Bone marrow (tissue), 2 donors: ENCODE measurements at regions not wholly inside any gene's neighbourhood (a gene's known extent, or its start where the extent isn't known, plus 50 kb on each side); places are given as distances from the start of the nearest gene placed in this dataset.
"Not testable (repeated sequence)": the region's sequence is repeated elsewhere in the genome, so short reads cannot be mapped to it uniquely, and the experiment has no call there.

ENCODE experiments used
- DNase-seq, 2 donors: peaks; one replicate each; lab custom pipeline; 2025; lab: John Stamatoyannopoulos, UW

DNA sequence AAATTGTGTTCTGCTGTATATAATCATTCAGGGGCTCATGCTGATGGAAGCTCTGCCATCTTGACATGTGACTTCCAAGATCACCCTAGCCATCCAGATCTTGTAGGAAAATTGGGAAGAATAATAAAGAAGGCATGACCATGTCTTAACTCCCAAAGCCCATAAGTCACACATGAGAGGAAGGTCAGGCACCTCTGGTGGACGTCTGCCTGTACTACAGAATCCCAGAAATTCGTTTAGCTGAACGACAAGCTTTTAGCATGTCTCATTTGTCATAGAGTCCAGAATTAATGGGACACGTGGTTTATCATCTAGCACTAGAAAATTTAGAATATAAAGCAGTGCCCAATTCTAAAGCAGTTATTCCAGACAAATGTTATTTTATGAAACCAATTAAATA, 212.7 kb downstream of the CENPC start:
- no peak for DNase-seq

- no peak for DNase-seq
Measured at GRCh38 chr4:67328393-67328792, 216.9 kb downstream of the CENPC start.

DNA sequence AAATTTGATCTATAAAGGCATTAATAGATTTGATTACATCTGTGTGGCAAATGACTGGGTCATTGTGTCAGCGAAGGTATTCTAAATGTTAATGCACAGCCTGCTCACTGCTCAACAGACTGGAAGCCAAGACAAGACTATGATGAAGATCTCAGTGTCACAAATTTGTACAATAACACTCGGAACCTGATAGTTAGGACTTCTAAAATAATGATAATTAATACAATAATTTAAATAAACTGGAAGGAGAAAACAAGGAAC, 217.4 kb downstream of the CENPC start:
- DNase-seq, result no peak

GRCh38 chr4:67327245-67328017, 217.9 kb downstream of the CENPC start:
- peak in 1 of 2 donors; percentile 36 for DNase-seq

GRCh38 chr4:67325791-67326190, 219.5 kb downstream of the CENPC start:
- no peak for DNase-seq

GRCh38 chr4:67320645-67321044, 224.7 kb downstream of the CENPC start:
- DNase-seq, result no peak

DNA sequence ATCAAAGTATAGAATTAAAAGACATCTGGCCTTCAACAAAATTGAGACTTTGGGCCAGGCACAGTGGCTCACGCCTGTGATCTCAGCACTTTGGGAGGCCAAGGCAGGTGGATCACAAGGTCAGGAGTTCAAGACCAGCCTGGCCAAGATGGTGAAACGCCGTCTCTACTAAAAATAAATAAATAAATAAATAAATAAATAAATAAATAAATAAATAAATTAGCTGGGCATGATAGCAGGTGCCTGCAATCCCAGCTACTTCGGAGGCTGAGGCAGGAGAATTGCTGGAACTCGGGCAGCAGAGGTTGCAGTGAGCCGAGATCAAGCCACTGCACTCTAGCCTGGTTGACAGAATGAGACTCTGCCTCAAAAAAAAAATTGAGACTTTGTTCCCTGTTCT, 225.7 kb downstream of the CENPC start:
- DNase-seq, result not testable (repeated sequence)

DNA sequence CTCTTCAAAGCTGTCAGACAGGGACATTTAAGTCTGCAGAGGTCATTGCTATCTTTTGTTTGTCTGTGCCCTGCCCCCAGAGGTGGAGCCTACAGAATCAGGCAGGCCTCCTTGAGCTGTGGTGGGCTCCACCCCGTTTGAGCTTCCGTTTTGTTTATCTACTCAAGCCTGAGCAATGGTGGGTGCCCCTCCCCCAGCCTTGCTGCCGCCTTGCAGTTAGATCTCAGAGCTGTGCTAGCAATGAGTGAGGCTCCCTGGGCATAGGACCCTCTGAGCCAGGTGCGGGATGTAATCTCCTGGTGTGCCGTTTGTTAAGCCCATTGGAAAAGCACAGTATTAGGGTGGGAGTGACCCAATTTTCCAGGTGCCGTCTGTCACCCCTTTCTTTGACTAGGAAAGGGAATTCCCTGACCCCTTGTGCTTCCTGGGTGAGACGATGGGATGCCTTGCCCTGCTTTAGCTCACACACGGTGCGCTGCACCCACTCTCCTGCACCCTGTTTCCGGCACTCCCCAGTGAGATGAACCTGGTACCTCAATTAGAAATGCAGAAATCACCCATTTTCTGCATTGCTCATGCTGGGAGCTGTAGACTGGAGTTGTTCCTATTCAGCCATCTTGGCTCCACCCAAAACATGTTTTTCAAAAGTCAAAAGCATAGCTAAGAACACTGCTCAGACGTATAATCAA, 244.7 kb downstream of the CENPC start:
- not testable (repeated sequence) for DNase-seq

DNA sequence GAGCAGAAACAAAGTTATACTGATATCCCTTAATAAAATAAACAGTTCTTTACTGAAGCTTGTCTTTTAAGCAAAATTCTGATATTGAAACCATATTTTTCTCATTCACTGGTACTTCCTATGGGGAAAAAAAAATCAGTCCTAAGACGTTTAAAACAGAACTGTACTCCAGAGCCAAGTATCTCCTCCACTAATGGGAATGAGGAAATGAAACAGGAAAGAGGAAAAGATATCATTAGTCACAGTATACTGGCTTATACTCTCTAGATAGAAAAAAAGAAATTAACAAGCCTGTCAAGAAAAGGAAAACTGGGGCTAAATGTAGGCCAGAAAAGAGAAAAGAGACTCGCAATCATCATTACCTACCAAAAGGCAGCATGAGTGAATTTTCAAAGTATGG, 252.7 kb downstream of the CENPC start:
- no peak for DNase-seq

DNA sequence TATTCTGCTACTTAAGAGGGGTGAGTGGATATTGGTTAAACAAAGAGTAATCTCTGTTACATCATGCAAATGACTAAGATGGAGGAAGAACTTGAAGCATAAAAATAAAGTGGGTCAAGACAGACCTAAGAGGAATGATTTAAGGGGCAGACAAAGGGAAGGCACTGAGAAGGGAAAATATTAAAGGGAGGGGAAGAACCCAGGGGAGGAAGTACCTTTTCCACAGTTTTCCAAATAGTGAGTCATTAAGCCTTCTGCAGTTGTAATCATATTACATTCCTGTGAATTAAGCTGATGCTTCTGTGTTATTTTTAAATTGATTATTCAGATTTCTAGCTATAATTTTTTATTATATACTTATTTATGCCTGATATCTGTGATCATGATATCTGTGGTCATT, 253.3 kb downstream of the CENPC start:
- DNase-seq, result no peak

- DNase-seq, result no peak
Measured at GRCh38 chr4:67291644-67292043, 253.7 kb downstream of the CENPC start.

DNA sequence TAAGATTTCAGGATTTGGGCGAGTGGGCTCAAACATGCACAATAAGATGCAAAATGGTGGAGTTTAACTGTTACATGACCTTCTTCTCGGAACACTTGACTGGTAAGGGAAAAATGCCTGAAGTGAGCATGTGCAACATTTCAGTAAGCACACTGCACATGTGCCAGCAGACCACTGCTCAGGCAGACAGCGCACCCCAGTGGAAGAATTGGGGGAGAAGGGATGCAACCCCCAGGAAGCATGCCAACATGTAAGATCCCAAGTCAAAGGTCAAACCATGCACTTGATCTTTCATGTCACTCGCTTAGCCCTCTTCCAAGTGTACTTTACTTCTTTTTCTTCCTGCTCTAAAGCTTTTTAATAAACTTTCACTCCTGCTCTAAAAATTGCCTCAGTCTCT, 256.3 kb downstream of the CENPC start:
- no peak for DNase-seq

DNA sequence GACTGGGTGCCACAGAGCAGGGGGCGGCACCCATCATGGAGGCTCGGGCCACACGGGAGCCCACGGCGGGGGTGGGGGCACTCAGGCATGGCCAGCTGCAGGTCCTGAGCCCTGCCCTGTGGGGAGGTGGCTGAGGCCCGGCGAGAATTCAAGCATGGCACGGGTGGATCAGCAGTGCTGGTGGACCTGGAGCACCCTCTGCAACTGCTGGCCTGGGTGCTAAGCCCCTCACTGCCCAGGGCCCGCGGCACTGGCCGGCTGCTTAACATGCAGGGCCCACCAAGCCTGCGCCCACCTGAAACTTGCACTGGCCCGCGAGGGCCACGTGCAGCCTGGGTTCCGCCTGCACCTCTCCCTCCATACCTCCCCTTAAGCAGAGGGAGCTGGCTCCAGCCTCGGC, 258.6 kb downstream of the CENPC start:
- DNase-seq, result no peak

- DNase-seq, result no peak
Measured at GRCh38 chr4:67282749-67283148, 262.6 kb downstream of the CENPC start.

GRCh38 chr4:67275179-67275750, 270.0 kb downstream of the CENPC start:
- no peak for DNase-seq

- DNase-seq, result not testable (repeated sequence)
Measured at GRCh38 chr4:67274671-67275070, 270.6 kb downstream of the CENPC start.

DNA sequence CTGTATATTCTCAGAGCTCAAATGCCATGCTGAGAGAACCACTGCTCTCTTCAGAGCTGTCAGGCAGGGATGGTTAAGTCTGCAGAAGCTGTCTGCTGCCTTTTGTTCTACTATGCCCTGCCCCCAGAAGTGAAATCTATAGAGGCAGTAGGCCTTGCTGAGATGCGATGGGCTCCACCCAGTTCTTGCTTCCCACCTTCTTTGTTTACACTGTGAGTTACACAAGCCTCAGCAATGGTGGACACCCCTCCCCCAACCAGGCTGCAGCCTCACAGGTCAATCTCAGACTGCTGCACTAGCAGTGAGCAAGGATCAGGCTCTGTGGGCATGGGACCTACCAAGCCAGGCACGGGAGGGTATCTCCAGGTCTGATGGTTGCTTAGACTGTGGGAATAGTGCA, 271.6 kb downstream of the CENPC start:
- no peak for DNase-seq

- no peak for DNase-seq
Measured at GRCh38 chr4:67261971-67262370, 283.3 kb downstream of the CENPC start.

DNA sequence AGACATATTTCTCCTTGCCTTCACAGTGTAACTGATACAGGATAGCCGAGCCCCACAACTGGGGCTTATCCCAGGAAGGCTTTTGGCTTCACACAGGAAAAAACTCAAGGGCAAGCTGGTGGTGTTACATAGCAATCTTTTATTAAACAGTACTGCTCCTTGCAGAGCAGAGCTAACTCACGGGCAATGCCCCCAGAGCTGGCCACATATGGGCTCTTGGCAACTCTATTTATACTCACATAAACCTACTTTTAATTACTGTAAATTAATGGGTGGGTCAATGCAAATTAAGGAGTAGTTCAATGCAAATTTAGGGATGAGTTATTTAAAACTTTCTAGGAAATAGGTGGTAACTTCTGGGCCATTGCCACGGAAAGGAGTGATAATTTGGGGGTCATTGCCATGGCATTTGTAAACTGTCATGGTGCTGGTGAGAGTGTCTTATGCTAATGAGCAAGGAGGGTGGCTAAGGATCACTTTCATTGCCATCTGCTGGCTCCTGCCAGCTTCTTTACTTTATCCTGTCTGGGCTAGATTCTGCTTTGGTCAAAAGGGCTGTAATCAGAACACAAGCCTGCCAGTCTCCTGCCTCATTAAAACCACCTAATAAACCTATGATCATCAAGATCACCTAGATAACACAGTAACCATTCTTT, 288.8 kb downstream of the CENPC start:
- DNase-seq, result no peak

- DNase-seq, result no peak
Measured at GRCh38 chr4:67250131-67250896, 295.0 kb downstream of the CENPC start.

- no peak for DNase-seq
Measured at GRCh38 chr4:67236788-67237187, 308.5 kb downstream of the CENPC start.

- DNase-seq, result no peak
Measured at GRCh38 chr4:67236318-67236717, 309.0 kb downstream of the CENPC start.
